ENCODE measurements at regions not wholly inside any gene's neighbourhood (a gene's known extent, or its start where the extent isn't known, plus 50 kb on each side); places are given as distances from the start of the nearest gene placed in this dataset.

DNA sequence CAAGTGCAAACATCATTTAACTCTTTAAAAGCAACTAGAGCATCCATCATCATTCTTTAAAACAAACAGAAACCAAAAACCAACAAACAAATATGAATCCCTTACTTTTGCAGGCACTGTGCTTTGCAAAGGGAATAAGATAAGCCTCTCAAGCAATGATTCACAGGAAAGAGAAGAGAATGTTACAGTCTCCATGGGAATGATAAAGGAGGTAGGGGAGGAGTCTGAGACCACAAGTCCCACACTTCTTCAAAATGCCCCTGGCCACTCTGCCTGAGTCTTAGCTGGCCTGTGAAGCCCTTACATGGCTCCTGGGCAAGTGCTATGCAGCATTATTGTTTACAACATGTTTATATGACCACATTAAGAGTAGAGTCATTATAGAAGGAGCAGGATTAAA is 257.7 kb upstream of the MARCKS start:
- Histone ChIP-seq H3K27me3 (ENCODE audit: low read depth) (no peaks in the 10 kb centered on the region), H3K4me3 (no peak overlapping the region), H3K4me1 (peaks cover 23% of the 10 kb centered on the region), H3K9me3 (replicated peaks) (no peaks in the 10 kb centered on the region), H3K27ac (replicated peaks) (peak overlapping the region; percentile 17), H3K36me3 (no peaks in the 10 kb centered on the region)
- TF ChIP-seq, protein P1, sequence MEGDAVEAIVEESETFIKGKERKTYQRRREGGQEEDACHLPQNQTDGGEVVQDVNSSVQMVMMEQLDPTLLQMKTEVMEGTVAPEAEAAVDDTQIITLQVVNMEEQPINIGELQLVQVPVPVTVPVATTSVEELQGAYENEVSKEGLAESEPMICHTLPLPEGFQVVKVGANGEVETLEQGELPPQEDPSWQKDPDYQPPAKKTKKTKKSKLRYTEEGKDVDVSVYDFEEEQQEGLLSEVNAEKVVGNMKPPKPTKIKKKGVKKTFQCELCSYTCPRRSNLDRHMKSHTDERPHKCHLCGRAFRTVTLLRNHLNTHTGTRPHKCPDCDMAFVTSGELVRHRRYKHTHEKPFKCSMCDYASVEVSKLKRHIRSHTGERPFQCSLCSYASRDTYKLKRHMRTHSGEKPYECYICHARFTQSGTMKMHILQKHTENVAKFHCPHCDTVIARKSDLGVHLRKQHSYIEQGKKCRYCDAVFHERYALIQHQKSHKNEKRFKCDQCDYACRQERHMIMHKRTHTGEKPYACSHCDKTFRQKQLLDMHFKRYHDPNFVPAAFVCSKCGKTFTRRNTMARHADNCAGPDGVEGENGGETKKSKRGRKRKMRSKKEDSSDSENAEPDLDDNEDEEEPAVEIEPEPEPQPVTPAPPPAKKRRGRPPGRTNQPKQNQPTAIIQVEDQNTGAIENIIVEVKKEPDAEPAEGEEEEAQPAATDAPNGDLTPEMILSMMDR (IDR thresholded peaks at IDR 0.05; ENCODE audit: borderline replicate concordance): no peak
- DNase-seq: no peak
- intact Hi-C loops (cut with micrococcal nuclease): no loop called here

DNA sequence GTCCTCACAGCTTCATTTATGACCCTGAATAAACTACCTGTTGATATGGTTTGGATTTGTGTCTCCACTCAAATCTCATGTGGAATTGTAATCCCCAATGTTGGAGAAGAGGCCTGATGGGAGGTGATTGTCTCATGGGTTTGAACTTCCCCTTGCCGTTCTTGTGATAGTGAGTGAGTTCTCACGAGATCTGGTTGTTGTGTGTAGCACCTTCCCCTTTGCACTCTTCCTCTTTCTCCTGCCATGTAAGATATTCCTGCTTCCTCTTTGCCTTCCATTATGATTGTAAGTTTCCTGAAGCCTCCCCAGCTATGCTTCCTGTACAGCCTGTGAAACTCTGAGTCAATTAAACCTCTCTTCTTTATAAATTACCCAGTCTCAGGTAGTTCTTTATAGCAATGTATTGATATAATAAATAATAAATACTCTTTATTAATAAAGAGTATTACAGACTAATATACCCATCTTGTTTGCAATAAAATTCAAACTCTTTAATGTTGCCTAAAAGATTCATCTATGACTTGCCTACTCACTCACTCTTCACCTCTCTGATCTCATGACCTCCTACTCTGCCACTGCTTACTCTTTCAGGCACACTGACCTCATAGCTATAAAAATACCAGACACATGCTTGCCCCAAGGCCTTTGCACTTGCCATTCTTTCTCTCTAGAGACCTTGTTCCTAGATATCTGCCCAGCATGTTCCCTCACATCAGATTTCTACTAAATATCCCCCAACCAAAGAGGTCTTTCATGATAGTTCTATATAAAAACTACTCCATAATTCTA is 256.4 kb upstream of the MARCKS start:
- Histone ChIP-seq H3K9me3 (replicated peaks) (no peaks in the 10 kb centered on the region), H3K4me1 (peaks cover 19% of the 10 kb centered on the region), H3K36me3 (no peaks in the 10 kb centered on the region), H3K4me3 (no peak overlapping the region), H3K27ac (replicated peaks) (no peak overlapping the region), H3K27me3 (ENCODE audit: low read depth) (no peaks in the 10 kb centered on the region)
- DNase-seq: no peak
- TF ChIP-seq, protein P1 (IDR thresholded peaks at IDR 0.05; ENCODE audit: borderline replicate concordance): no peak
- intact Hi-C loops (cut with micrococcal nuclease): no loop called here

DNA sequence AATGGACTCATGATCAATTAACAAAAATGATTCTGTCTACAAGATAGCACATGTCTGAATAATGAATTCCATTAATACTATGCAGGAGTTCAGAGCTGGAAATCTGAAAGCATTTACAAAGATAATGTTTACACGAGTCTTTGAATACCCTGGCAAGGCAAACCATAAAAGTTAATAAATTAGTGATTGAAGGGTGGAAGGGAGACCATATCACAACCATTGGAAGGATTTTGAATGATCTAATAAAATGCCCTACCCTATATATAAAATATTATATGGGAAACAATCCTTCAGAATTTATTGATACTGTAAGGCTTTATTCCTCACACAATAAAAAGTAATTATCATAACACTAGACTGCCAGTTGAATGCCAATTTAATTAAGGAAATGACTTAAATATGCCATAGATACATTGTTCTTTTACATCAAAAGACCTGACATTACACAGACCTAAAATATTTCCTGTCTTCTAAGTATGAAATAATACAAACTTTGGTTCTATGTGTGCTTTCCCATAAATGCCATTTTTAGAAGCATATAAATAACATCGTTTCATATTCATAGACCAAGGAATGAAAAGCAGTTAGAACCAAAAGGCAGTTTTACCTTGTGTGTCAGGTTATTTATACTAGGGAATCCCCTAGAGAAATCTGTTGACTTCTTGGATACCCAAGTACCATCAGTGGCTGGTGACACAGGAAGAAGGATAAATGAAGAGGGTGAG is 249.2 kb upstream of the MARCKS start:
- H3K4me1 ChIP-seq: no peaks in the 10 kb centered on the region
- H3K9me3 ChIP-seq (replicated peaks): peaks cover 3% of the 10 kb centered on the region
- H3K4me3 ChIP-seq: no peak overlapping the region
- no peak for DNase-seq
- H3K27ac ChIP-seq (replicated peaks): no peak overlapping the region
- intact Hi-C loops (cut with micrococcal nuclease): no loop called here
- no peaks in the 10 kb centered on the region for H3K36me3 ChIP-seq
- TF ChIP-seq, protein P1 (IDR thresholded peaks at IDR 0.05; ENCODE audit: borderline replicate concordance): no peak
- no peaks in the 10 kb centered on the region for H3K27me3 ChIP-seq (ENCODE audit: low read depth)

DNA sequence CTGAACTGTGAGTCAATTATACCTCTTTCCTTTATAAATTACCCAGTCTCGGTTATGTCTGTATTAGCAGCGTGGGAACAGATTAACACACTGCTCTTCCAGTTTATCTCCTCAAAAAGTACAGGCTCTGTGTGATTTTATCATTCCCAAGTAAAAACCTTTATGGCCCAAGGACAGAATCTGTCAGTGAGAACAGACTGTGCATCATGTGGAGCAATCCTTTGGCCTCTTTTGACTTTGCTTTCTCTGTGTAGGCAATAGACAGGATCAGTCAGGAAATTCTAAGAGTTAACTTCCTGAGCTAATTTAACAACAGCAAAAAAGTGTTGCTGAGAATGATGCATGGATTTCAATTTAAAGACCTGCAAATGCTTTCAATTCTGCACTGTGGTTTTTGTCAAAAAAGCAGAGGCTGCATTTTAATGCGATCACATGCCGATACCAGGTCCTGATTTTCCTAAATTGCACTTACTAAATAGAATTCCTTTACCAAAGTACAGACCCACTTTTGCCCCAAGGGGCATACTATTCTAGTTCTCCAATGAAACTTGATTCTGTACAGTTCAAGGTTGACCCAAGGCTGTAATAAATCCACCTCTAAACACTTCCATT is 246.7 kb upstream of the MARCKS start:
- no peak for DNase-seq
- Histone ChIP-seq H3K9me3 (replicated peaks) (peaks cover 9% of the 10 kb centered on the region), H3K27ac (replicated peaks) (no peak overlapping the region), H3K4me3 (no peak overlapping the region), H3K36me3 (no peaks in the 10 kb centered on the region), H3K4me1 (no peaks in the 10 kb centered on the region), H3K27me3 (ENCODE audit: low read depth) (no peaks in the 10 kb centered on the region)
- TF ChIP-seq, protein P1 (IDR thresholded peaks at IDR 0.05; ENCODE audit: borderline replicate concordance): no peak
- intact Hi-C loops (cut with micrococcal nuclease): no loop called here

DNA sequence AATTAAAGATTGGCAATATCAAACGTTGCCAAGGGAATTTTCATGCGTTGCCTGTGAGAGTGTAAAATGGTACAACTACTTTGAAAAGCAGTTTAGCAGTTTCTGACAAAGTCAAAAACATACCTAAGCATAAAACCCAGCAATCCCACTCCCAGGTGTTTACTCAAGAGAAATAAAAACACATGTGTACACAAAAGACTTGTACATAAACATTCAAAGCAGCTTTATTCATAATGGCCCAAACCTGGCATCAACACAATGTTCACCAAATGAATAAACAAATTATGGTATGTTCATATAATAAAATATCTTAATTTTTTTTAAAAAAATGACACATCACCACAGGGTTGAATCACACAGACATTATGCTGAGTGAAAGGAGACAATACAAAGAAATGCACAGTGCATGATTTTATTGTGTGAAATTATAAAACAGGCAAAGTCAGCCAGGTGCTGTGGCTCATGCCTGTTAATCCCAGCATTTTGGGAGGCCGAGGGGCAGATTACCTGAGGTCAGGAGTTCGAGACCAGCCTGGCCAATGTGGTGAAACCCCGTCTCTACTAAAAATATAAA is 240.4 kb upstream of the MARCKS start:
- Histone ChIP-seq H3K9me3 (replicated peaks) (peaks cover 9% of the 10 kb centered on the region), H3K27ac (replicated peaks) (no peak overlapping the region), H3K4me3 (no peak overlapping the region), H3K4me1 (no peaks in the 10 kb centered on the region), H3K27me3 (ENCODE audit: low read depth) (no peaks in the 10 kb centered on the region), H3K36me3 (no peaks in the 10 kb centered on the region)
- intact Hi-C loops (cut with micrococcal nuclease): no loop called here
- no peak for DNase-seq
- TF ChIP-seq, protein P1 (IDR thresholded peaks at IDR 0.05; ENCODE audit: borderline replicate concordance): no peak

Data from left ventricle myocardium inferior (tissue), 1 donor.